ENCODE measurements at regions not wholly inside any gene's neighbourhood (a gene's known extent, or its start where the extent isn't known, plus 50 kb on each side); places are given as distances from the start of the nearest gene placed in this dataset.

DNA sequence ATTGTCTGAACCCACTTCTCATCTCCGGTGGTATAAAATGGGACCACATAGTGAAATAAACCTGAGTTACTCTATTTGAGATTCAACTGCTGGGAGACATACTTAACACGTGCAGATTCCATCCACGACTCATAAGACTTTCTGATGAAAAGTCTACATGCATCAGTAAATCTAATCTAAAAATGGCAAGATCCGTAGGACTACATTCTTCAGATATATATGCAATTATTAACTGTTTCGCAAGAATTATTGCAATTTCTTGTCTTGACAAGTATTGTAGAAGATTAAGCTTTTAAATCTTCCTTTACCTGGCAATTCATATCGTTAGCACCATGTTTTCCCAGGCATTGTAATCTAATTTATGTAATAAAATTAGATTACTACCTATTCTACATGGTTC, 718.7 kb upstream of the CBLB start:
- TF ChIP-seq, protein P1, sequence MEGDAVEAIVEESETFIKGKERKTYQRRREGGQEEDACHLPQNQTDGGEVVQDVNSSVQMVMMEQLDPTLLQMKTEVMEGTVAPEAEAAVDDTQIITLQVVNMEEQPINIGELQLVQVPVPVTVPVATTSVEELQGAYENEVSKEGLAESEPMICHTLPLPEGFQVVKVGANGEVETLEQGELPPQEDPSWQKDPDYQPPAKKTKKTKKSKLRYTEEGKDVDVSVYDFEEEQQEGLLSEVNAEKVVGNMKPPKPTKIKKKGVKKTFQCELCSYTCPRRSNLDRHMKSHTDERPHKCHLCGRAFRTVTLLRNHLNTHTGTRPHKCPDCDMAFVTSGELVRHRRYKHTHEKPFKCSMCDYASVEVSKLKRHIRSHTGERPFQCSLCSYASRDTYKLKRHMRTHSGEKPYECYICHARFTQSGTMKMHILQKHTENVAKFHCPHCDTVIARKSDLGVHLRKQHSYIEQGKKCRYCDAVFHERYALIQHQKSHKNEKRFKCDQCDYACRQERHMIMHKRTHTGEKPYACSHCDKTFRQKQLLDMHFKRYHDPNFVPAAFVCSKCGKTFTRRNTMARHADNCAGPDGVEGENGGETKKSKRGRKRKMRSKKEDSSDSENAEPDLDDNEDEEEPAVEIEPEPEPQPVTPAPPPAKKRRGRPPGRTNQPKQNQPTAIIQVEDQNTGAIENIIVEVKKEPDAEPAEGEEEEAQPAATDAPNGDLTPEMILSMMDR (IDR thresholded peaks at IDR 0.05) = no peak
- TF ChIP-seq POLR2A (IDR thresholded peaks at IDR 0.05) = no peak

Measured in body of pancreas (tissue), 4 donors.